GM12878 (cell line): ENCODE measurements at regions not wholly inside any gene's neighbourhood (a gene's known extent, or its start where the extent isn't known, plus 50 kb on each side); places are given as distances from the start of the nearest gene placed in this dataset.

ENCODE experiments used
- ATAC-seq: fragments of 200-7000 bp; cut with Tn5 transposase; 3 replicates; pipeline ENCODE4 v1.9.1; 2020; ENCODE audit warnings: mild to moderate bottlenecking, moderate library complexity
- BruUV-seq: library from RNA; stranded (reverse); fragments of 400-500 nt; replicated peaks from 2 replicates; lab custom pipeline; 2021; lab: Mats Ljungman, UMichigan
- CTCF ChIA-PET: fragments of 300-600 bp; sonication (Branson Sonifier 250); formaldehyde crosslinking; extraction: SDS; loops from one replicate; lab custom pipeline; 2021; ENCODE audit warnings: inconsistent platforms; lab: Yijun Ruan, JAX
- POLR2A ChIA-PET: fragments of 350-600 bp; formaldehyde crosslinking; extraction: SDS; loops from one replicate; lab custom pipeline; 2021; ENCODE audit warnings: inconsistent platforms; lab: Charles Lee
- RAD21 ChIA-PET: fragments of 300-600 bp; sonication (Branson Sonifier 250); formaldehyde crosslinking; loops from one replicate; lab custom pipeline; 2023; ENCODE audit warnings: antibody characterized with exemption; ENCODE audit not compliant: unreplicated experiment; lab: Charles Lee
- SMC1A ChIA-PET: fragments of 300-600 bp; sonication (Branson Sonifier 250); formaldehyde crosslinking; loops from one replicate; lab custom pipeline; 2023; ENCODE audit not compliant: unreplicated experiment, uncharacterized antibody; lab: Charles Lee
- DNase-seq: peaks from one replicate; pipeline ENCODE4 v3.0.0-alpha.2; 2011; ENCODE audit warnings: low read depth, low spot score
- FAIRE-seq: peaks from 3 replicates; lab custom pipeline; 2011; peaks lifted over from hg19 to GRCh38; lab: Jason Lieb, UNC
- H2AFZ ChIP-seq: 2 replicates; pipeline ENCODE4 v1.6.0; 2011; ENCODE audit warnings: low read depth, low read length, control low read depth; ENCODE audit not compliant: control insufficient read depth
- H3K27ac ChIP-seq: 2 replicates; pipeline ENCODE4 v1.5.1; 2011; ENCODE audit warnings: control low read depth; ENCODE audit not compliant: control insufficient read depth, insufficient read depth
- H3K27me3 ChIP-seq, 2 experiments: replicated peaks in 1 of 2; 2 replicates each; pipeline versions ENCODE4 v1.6.0 to v1.6.1; 2011; ENCODE audit warnings: low read length in 1 of 2; ENCODE audit not compliant: control insufficient read depth in 2 of 2, insufficient read depth in 2 of 2
- H3K36me3 ChIP-seq, 2 experiments: 2 replicates each; pipeline ENCODE4 v1.5.1; 2011; ENCODE audit warnings: low read length in 1 of 2; ENCODE audit not compliant: control insufficient read depth in 2 of 2, insufficient read depth in 2 of 2
- H3K4me1 ChIP-seq: 2 replicates; pipeline ENCODE4 v1.6.1; 2011; ENCODE audit warnings: mild to moderate bottlenecking, low read length, moderate library complexity, mixed read lengths; ENCODE audit not compliant: control insufficient read depth, insufficient read depth
- H3K4me2 ChIP-seq: 2 replicates; pipeline ENCODE4 v1.6.0; 2011; ENCODE audit warnings: control low read depth; ENCODE audit not compliant: control insufficient read depth, insufficient read depth
- H3K4me3 ChIP-seq: fragments of 200-600 bp; sonication (generic); 2 replicates; pipeline ENCODE4 v1.5.1; 2016
- H3K79me2 ChIP-seq: 2 replicates; pipeline ENCODE4 v1.6.0; 2011; ENCODE audit warnings: low read length; ENCODE audit not compliant: control insufficient read depth, insufficient read depth
- H3K9ac ChIP-seq: 2 replicates; pipeline ENCODE4 v1.8.0; 2011; ENCODE audit warnings: low read length, control low read depth, mixed read lengths; ENCODE audit not compliant: control insufficient read depth, insufficient read depth
- H3K9me3 ChIP-seq: replicated peaks from 3 replicates; pipeline ENCODE4 v1.5.1; 2011; ENCODE audit warnings: mild to moderate bottlenecking, low read length; ENCODE audit not compliant: control insufficient read depth, insufficient read depth
- H4K20me1 ChIP-seq: 2 replicates; pipeline ENCODE4 v1.6.0; 2011; ENCODE audit not compliant: control insufficient read depth, insufficient read depth
- HCFC1 ChIP-seq: fragments of 150-350 bp; IDR thresholded peaks from 2 replicates; pipeline ENCODE4 v1.6.1; 2014; ENCODE audit warnings: low read length
- HDGF ChIP-seq: fragments of 450-650 bp; IDR thresholded peaks from 2 replicates; pipeline ENCODE4 v1.6.1; 2016; ENCODE audit warnings: antibody characterized with exemption
- KDM1A ChIP-seq: fragments of 200-600 bp; sonication (generic); IDR thresholded peaks from 2 replicates; pipeline ENCODE4 v1.6.1; 2016; ENCODE audit warnings: borderline replicate concordance
- MTA3 ChIP-seq: IDR thresholded peaks from 2 replicates; pipeline ENCODE4 v1.6.1; 2012; ENCODE audit warnings: low read length, inconsistent platforms, borderline replicate concordance
- SMAD1 ChIP-seq: fragments of 450-650 bp; IDR thresholded peaks from 2 replicates; pipeline ENCODE4 v1.6.1; 2018; ENCODE audit warnings: mild to moderate bottlenecking, low read depth; ENCODE audit not compliant: partially characterized antibody
- USF1 ChIP-seq: IDR thresholded peaks from 2 replicates; pipeline ENCODE4 v1.6.1; 2011; ENCODE audit warnings: borderline replicate concordance, low read depth, mild to moderate bottlenecking, moderate library complexity, mixed read lengths, low read length; ENCODE audit not compliant: insufficient read depth; ENCODE audit errors: extremely low read length
- WGBS: methylation state at CpG from one replicate; pipeline ENCODE4 v1.1.6; 2016; ENCODE audit warnings: low lambda C conversion rate; ENCODE audit not compliant: insufficient replicate concordance, insufficient coverage; ENCODE audit errors: missing lambda C conversion rate; 5-methylcytosine and 5-hydroxymethylcytosine counted together
- in situ Hi-C: fragments of 300-500 bp; cut with MboI; formaldehyde crosslinking; loops from 9 replicates; pipeline ENCODE4 v1.14.3; 2018; ENCODE audit warnings: mixed read lengths
- intact Hi-C: fragments of 100-400 bp; cut with micrococcal nuclease; formaldehyde crosslinking; loops from one replicate; pipeline ENCODE4 v1.14.2; 2022; ENCODE audit not compliant: unreplicated experiment

DNA sequence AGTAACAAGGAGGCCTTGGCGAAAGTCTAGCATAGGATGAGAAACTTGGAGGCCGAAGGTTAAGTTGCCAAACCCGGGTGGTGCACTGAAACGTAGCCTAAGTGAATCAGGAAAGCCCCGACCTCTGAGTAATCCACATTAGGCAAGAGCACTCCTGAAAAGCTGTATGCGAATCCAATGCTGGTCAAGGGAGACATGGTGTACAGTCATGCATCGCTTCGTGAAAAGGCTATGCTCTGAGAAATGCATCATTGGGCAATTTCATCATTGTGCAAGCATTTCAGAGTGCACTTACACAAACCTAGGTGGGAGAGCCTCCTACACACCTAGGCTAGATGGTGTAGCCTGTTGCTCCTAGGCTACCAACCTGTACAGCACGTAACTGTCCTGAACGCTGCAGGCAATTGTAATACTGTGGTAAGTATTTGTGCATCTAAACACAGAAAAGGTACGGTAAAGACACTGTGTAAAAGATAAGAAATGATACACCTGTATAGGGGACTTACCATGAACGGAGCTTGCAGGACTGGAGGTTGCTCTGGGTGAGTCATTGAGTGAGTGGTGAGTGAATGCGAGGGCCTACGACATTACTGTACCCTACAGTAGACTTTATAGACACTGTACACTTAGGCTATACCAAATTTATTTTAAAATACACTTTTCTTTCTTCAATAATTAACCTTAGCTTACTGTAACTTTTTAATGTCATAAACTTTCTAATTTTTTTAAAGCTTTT, 222.5 kb downstream of the SHQ1 start:
- no peak for TF ChIP-seq USF1
- no peak for TF ChIP-seq MTA3
- no peak for TF ChIP-seq HCFC1
- no peak for TF ChIP-seq HDGF
- Histone ChIP-seq H3K9me3 (no peaks in the 10 kb centered on the region; the same call in 2 of the 3 replicates), H2AFZ (no peak overlapping the region), H4K20me1 (no peaks in the 10 kb centered on the region), H3K4me1 (peaks cover 25% of the 10 kb centered on the region), H3K27me3 (no peaks in the 10 kb centered on the region), H3K9ac (no peak overlapping the region), H3K36me3 (no peaks in the 10 kb centered on the region), H3K79me2 (no peaks in the 10 kb centered on the region), H3K4me3 (no peak overlapping the region), H3K27ac (no peak overlapping the region), H3K4me2 (no peak overlapping the region)
- ChIA-PET SMC1A (interaction anchor here (0.7 kb wide), 1 partner anchor 11 kb away, joined by 3 read pairs; no protein-coding TSS in a partner anchor), CTCF (no interaction called here), RAD21 (no interaction called here), POLR2A (no interaction called here)
- intact Hi-C loops = no loop called here
- in situ Hi-C loops = no loop called here
- no peak for ATAC-seq
- no peak for FAIRE-seq
- WGBS = 42% methylated on average over 14 of the region's 14 CpGs
- BruUV-seq = no TSS peak
- DNase-seq = no peak

DNA sequence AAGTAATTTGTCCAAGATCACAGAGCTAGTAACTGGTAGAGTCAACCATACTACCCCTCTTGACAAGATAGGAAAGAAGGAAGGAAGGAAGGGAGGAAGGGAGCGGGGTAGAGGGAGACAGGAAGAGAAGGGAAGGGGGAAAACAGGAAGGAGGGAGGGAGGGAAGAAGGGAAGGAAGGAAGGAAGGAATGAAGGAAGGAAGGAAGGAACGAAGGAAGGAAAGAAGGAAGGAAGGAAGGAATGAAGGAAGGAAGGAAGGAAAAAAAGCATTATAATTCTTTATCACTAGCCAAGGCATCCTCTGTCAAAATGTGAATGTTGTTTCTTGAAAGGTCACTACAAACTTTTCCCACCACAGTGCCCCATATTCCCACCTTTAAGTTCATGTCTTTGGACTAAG, 223.6 kb downstream of the SHQ1 start:
- ChIA-PET SMC1A (interaction anchor here (0.6 kb wide), 1 partner anchor 315 kb away, joined by 3 read pairs; no protein-coding TSS in a partner anchor), RAD21 (no interaction called here), CTCF (no interaction called here), POLR2A (interaction anchor here (0.7 kb wide), 1 partner anchor 44 kb away, joined by 16 read pairs; no protein-coding TSS in a partner anchor)
- intact Hi-C loops = no loop called here
- TF ChIP-seq KDM1A (no peak), SMAD1 (no peak)
- Histone ChIP-seq H3K27ac (no peak overlapping the region), H3K9ac (no peak overlapping the region), H4K20me1 (no peaks in the 10 kb centered on the region), H3K27me3 (no peaks in the 10 kb centered on the region), H3K9me3 (no peaks in the 10 kb centered on the region), H3K4me2 (no peak overlapping the region), H3K36me3 (no peaks in the 10 kb centered on the region), H3K79me2 (no peaks in the 10 kb centered on the region), H2AFZ (no peak overlapping the region), H3K4me3 (no peak overlapping the region), H3K4me1 (peaks cover 17% of the 10 kb centered on the region)
- DNase-seq (no peak), FAIRE-seq (no peak), ATAC-seq (no peak)
- in situ Hi-C loops = no loop called here
- WGBS = 25% methylated on average over 2 of the region's 2 CpGs
- BruUV-seq = no TSS peak
